HEK293 (cell line): ENCODE measurements at regions not wholly inside any gene's neighbourhood (a gene's known extent, or its start where the extent isn't known, plus 50 kb on each side); places are given as distances from the start of the nearest gene placed in this dataset.

Experiments used
- CTCF ChIA-PET: fragments of 350-600 bp; formaldehyde crosslinking; extraction: SDS; loops from one replicate; lab custom pipeline; 2021; ENCODE audit warnings: antibody characterized with exemption; lab: Yijun Ruan, JAX
- POLR2A ChIA-PET: fragments of 300-600 bp; formaldehyde crosslinking; extraction: SDS; loops from one replicate; lab custom pipeline; 2020; ENCODE audit warnings: antibody characterized with exemption, inconsistent platforms; lab: Yijun Ruan, JAX
- H3K27ac ChIP-seq: fragments of 200-500 bp; sonication (Bioruptor generic); 2 replicates; pipeline ENCODE4 v1.5.1; 2014; ENCODE audit warnings: low read depth, low read length, control low read depth, inconsistent platforms; ENCODE audit errors: extremely low read depth
- H3K36me3 ChIP-seq, 2 experiments: fragments of 200-500 bp in 1 of 2; sonication (Bioruptor generic) in 1 of 2; 1 replicate in 1 of 2; 2 replicates in 1 of 2; pipeline ENCODE4 v1.5.1; 2014 to 2017; ENCODE audit warnings: inconsistent platforms in 2 of 2, low read length in 2 of 2; ENCODE audit not compliant: control insufficient read depth in 2 of 2, insufficient read depth in 1 of 2
- H3K4me1 ChIP-seq: fragments of 200-500 bp; sonication (Bioruptor generic); 2 replicates; pipeline ENCODE4 v1.5.1; 2014; ENCODE audit warnings: mild to moderate bottlenecking, low read length, inconsistent platforms; ENCODE audit not compliant: control insufficient read depth, insufficient read depth
- H3K4me3 ChIP-seq: 2 replicates; pipeline ENCODE4 v1.5.1; 2011; ENCODE audit warnings: low read depth, mild to moderate bottlenecking, control low read depth, low read length, moderate library complexity
- H3K9me3 ChIP-seq: fragments of 200-500 bp; sonication (Bioruptor generic); 2 replicates; pipeline ENCODE4 v1.5.1; 2014; ENCODE audit warnings: low read depth, low read length, inconsistent platforms; ENCODE audit not compliant: control insufficient read depth, insufficient read depth
- EGR2 ChIP-seq: fragments of 450-650 bp; formaldehyde crosslinking; IDR thresholded peaks from 2 replicates; pipeline ENCODE4 v1.5.1; 2016; ENCODE audit warnings: low read depth, missing biosample characterization, missing genetic modification characterization
- KLF16 ChIP-seq: fragments of 450-650 bp; formaldehyde crosslinking; IDR thresholded peaks from 2 replicates; pipeline ENCODE4 v1.5.1; 2017; ENCODE audit warnings: missing biosample characterization, missing genetic modification characterization
- ZBTB20 ChIP-seq: fragments of 450-650 bp; formaldehyde crosslinking; IDR thresholded peaks from 2 replicates; pipeline ENCODE4 v1.5.1; 2016; ENCODE audit warnings: missing biosample characterization, missing genetic modification characterization
- ZFP41 ChIP-seq: fragments of 450-650 bp; formaldehyde crosslinking; IDR thresholded peaks from 2 replicates; pipeline ENCODE4 v1.5.1; 2016; ENCODE audit warnings: missing biosample characterization, missing genetic modification characterization, borderline replicate concordance
- ZIC2 ChIP-seq: fragments of 450-650 bp; formaldehyde crosslinking; IDR thresholded peaks from 2 replicates; pipeline ENCODE4 v1.5.1; 2016; ENCODE audit warnings: missing biosample characterization, missing genetic modification characterization
- ZNF248 ChIP-seq: fragments of 450-650 bp; formaldehyde crosslinking; IDR thresholded peaks from 2 replicates; pipeline ENCODE4 v1.5.1; 2017; ENCODE audit warnings: missing biosample characterization, missing genetic modification characterization
- ZNF514 ChIP-seq: fragments of 450-650 bp; formaldehyde crosslinking; IDR thresholded peaks from 2 replicates; pipeline ENCODE4 v1.5.1; 2016; ENCODE audit warnings: missing biosample characterization, missing genetic modification characterization
- ZNF548 ChIP-seq: fragments of 450-650 bp; formaldehyde crosslinking; IDR thresholded peaks from 2 replicates; pipeline ENCODE4 v1.5.1; 2016; ENCODE audit warnings: missing biosample characterization, missing genetic modification characterization
- ZNF549 ChIP-seq: fragments of 450-650 bp; IDR thresholded peaks from 2 replicates; pipeline ENCODE4 v1.5.1; 2018; ENCODE audit warnings: missing biosample characterization, missing genetic modification characterization, mild to moderate bottlenecking, inconsistent platforms, moderate library complexity
- ZNF692 ChIP-seq: fragments of 450-650 bp; formaldehyde crosslinking; IDR thresholded peaks from 2 replicates; pipeline ENCODE4 v1.5.1; 2016; ENCODE audit warnings: missing biosample characterization, missing genetic modification characterization
- TF ChIP-seq, protein P1 (sequence below): fragments of 450-650 bp; formaldehyde crosslinking; IDR thresholded peaks from 2 replicates; pipeline ENCODE4 v1.5.1; 2016; ENCODE audit warnings: missing biosample characterization, missing genetic modification characterization, low read depth
- TF ChIP-seq, protein P2 (sequence below): fragments of 450-650 bp; formaldehyde crosslinking; IDR thresholded peaks from 2 replicates; pipeline ENCODE4 v1.5.1; 2016; ENCODE audit warnings: missing biosample characterization, missing genetic modification characterization

- POLR2A ChIA-PET = no interaction called here
- CTCF ChIA-PET = interaction anchor here (1.0 kb wide), 1 partner anchor 30 kb away, joined by 3 read pairs; no protein-coding TSS in a partner anchor
- H3K9me3 ChIP-seq = no peaks in the 10 kb centered on the region
- no peak overlapping the region for H3K27ac ChIP-seq
- H3K36me3 ChIP-seq = no peaks in the 10 kb centered on the region
- H3K4me1 ChIP-seq = no peaks in the 10 kb centered on the region
- TF ChIP-seq ZNF549 (tag by site-specific recombination) (no peak), KLF16 (tag by site-specific recombination) (no peak), EGR2 (tag by site-specific recombination) (no peak), ZBTB20 (peak; percentile 64), ZNF692 (tag by site-specific recombination) (0 out of 2 replicates have a peak, but pooled peaks have one; percentile 31), ZNF548 (tag by site-specific recombination) (no peak)
- TF ChIP-seq, protein P1, sequence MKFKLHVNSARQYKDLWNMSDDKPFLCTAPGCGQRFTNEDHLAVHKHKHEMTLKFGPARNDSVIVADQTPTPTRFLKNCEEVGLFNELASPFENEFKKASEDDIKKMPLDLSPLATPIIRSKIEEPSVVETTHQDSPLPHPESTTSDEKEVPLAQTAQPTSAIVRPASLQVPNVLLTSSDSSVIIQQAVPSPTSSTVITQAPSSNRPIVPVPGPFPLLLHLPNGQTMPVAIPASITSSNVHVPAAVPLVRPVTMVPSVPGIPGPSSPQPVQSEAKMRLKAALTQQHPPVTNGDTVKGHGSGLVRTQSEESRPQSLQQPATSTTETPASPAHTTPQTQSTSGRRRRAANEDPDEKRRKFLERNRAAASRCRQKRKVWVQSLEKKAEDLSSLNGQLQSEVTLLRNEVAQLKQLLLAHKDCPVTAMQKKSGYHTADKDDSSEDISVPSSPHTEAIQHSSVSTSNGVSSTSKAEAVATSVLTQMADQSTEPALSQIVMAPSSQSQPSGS (tag by site-specific recombination) = no peak
- H3K4me3 ChIP-seq = no peak overlapping the region
Measured at GRCh38 chr5:145478651-145479050, 356.5 kb downstream of the PRELID2 start.

DNA sequence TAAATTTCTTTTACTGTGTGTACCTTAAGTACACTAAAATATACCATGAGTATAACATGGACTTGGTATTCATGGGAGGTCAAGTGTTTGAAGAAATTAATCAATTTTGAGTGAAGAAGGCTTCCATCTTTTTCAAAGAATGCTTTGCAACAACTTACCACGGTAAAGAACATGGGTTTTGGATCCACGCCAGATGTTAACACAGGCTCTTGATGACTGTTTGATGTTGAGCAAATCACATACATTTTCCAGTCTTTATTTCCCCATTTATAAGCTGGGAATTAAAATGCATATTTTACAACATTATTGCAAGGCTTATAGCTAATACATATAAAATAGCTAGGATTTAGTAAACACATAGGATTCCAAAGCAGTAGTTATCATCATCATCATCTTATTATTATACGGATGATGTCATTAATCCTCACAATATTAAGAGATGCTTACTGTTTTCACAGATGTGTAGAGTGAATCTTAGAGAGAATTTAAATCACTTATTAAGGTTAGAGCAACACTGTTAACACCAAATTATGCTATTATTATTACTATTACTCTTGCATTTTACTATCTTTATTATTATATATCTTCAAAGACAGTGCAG lies 362.0 kb downstream of the PRELID2 start:
- Histone ChIP-seq H3K4me1 (no peaks in the 10 kb centered on the region), H3K27ac (no peak overlapping the region), H3K36me3 (no peaks in the 10 kb centered on the region), H3K9me3 (no peaks in the 10 kb centered on the region), H3K4me3 (no peak overlapping the region)
- TF ChIP-seq ZIC2 = no peak
- TF ChIP-seq, protein P1 (tag by site-specific recombination) = peak; percentile 72
- POLR2A ChIA-PET = no interaction called here
- CTCF ChIA-PET = no interaction called here

- Histone ChIP-seq H3K4me1 (no peaks in the 10 kb centered on the region), H3K27ac (no peak overlapping the region), H3K36me3 (no peaks in the 10 kb centered on the region), H3K9me3 (no peaks in the 10 kb centered on the region), H3K4me3 (no peak overlapping the region)
- POLR2A ChIA-PET = no interaction called here
- no peak for TF ChIP-seq ZNF548 (tag by site-specific recombination)
- TF ChIP-seq, protein P2, sequence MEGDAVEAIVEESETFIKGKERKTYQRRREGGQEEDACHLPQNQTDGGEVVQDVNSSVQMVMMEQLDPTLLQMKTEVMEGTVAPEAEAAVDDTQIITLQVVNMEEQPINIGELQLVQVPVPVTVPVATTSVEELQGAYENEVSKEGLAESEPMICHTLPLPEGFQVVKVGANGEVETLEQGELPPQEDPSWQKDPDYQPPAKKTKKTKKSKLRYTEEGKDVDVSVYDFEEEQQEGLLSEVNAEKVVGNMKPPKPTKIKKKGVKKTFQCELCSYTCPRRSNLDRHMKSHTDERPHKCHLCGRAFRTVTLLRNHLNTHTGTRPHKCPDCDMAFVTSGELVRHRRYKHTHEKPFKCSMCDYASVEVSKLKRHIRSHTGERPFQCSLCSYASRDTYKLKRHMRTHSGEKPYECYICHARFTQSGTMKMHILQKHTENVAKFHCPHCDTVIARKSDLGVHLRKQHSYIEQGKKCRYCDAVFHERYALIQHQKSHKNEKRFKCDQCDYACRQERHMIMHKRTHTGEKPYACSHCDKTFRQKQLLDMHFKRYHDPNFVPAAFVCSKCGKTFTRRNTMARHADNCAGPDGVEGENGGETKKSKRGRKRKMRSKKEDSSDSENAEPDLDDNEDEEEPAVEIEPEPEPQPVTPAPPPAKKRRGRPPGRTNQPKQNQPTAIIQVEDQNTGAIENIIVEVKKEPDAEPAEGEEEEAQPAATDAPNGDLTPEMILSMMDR (tag by site-specific recombination) = no peak
- TF ChIP-seq ZFP41 (tag by site-specific recombination) = no peak
- TF ChIP-seq ZNF514 (tag by site-specific recombination) = no peak
- TF ChIP-seq ZNF248 (tag by site-specific recombination) = no peak
- CTCF ChIA-PET = interaction anchor here (0.6 kb wide), 1 partner anchor 17 kb away, joined by 3 read pairs; no protein-coding TSS in a partner anchor
Measured at GRCh38 chr5:145471831-145472612, 363.1 kb downstream of the PRELID2 start.
